Glomerular visceral epithelial cell (primary cell): ENCODE measurements at regions not wholly inside any gene's neighbourhood (a gene's known extent, or its start where the extent isn't known, plus 50 kb on each side); places are given as distances from the start of the nearest gene placed in this dataset.

Experiments used
- DNase-seq: peaks from one replicate; pipeline ENCODE4 v3.0.0-alpha.2; 2016; ENCODE audit errors: extremely low spot score

- no peak for DNase-seq
These were observed 58.4 kb upstream of the OTX2 start for GRCh38 chr14:56868660-56869059.

- no peak for DNase-seq
These were observed 52.6 kb upstream of the OTX2 start for GRCh38 chr14:56862836-56863235.

- no peak for DNase-seq
These were observed 50.2 kb upstream of the OTX2 start for GRCh38 chr14:56860441-56860840.
